GM12872 (cell line): ENCODE measurements at regions not wholly inside any gene's neighbourhood (a gene's known extent, or its start where the extent isn't known, plus 50 kb on each side); places are given as distances from the start of the nearest gene placed in this dataset.

ENCODE experiments used
- TF ChIP-seq, protein P1 (sequence below): IDR thresholded peaks from 3 replicates; pipeline ENCODE4 v1.5.1; 2011; ENCODE audit warnings: low read depth, mild to moderate bottlenecking, low read length, moderate library complexity; ENCODE audit not compliant: insufficient read depth

DNA sequence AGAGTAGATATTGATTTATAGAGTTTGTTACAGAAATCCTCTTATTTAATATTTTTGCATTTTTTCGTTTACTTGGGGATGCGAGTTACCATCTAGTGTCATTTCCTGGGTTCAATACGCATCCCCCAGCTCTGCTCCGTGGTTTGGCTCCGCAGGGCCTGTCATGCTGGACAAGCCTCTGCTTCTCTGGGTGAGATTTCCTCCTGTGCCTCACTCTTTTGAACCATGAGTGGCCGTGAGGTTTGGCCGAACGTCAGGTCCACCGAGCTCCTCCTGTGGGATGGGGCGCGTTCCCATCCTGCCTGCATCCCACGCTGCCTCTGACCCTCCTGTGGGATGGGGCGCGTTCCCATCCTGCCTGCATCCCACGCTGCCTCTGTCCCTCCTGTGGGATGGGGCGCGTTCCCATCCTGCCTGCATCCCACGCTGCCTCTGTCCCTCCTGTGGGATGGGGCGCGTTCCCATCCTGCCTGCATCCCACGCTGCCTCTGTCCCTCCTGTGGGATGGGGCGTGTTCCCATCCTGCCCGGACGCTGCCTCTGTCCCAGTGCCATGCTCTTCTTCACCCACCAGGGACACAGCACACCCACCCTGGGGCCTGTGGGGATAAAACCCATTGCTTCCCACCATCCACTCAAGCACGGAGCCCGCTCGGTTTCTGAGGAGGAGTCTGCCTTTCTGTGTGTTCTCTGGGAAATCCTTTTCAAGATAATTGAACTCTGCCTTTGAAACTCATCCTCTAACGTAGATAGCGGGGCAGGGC is 506.8 kb downstream of the BRD1 start:
- TF ChIP-seq, protein P1, sequence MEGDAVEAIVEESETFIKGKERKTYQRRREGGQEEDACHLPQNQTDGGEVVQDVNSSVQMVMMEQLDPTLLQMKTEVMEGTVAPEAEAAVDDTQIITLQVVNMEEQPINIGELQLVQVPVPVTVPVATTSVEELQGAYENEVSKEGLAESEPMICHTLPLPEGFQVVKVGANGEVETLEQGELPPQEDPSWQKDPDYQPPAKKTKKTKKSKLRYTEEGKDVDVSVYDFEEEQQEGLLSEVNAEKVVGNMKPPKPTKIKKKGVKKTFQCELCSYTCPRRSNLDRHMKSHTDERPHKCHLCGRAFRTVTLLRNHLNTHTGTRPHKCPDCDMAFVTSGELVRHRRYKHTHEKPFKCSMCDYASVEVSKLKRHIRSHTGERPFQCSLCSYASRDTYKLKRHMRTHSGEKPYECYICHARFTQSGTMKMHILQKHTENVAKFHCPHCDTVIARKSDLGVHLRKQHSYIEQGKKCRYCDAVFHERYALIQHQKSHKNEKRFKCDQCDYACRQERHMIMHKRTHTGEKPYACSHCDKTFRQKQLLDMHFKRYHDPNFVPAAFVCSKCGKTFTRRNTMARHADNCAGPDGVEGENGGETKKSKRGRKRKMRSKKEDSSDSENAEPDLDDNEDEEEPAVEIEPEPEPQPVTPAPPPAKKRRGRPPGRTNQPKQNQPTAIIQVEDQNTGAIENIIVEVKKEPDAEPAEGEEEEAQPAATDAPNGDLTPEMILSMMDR, result no peak

DNA sequence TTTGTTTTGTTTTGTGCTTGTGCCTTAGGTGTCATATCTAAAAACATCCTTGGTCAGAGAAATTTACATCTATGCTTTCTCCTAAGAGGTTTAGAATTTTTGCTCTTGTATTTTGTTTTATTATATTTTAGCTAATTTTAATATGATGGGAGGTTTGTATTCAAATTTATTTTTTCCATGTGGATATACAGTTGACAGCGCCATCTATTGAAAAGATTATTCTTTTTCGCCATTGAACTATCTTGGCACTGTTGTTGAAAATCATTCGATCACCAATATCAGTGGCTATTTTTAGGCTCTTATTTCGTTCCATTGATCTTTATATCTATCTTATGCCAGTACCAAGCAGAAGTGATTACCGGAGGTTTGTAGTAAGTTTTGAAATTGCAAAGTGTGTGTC is 510.3 kb downstream of the BRD1 start:
- TF ChIP-seq, protein P1, result no peak

DNA sequence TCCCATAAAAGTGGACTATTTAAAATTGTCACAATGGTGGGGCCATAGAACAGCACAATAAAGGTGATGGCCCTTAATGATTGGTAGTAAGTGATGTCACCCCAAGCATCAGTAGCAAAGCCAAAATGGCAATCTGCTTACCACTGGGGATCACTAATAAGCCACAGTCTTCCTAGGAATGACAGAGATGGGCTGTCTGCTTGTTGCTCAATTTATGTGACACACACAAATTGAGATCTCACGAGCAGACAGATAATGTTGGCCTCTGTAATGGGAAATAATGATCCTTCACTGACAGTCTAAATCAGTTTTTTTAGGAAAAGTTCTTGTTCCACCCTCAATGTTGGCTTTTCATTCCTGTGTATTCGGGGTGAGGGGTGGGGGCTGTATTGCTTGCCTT is 515.1 kb downstream of the BRD1 start:
- TF ChIP-seq, protein P1, result no peak

DNA sequence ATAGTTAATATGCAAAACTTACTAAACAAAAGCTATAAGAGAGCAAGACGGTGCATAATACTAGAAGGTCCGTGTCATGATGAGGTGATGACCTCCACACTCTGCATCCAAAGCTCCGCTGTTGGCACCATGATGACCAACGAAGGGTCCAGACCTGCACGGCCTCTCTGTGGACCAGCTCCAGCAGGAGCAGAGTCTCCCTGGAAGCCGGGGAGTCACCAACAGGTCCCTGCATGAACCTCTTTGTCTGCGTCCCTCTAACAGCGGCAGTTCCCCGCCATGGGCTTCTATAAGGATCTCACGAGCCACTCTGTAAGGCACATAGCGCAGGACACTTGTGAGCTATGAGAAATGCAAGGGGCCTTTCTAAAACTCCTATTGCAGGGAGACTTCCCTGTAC is 517.3 kb downstream of the BRD1 start:
- TF ChIP-seq, protein P1, result no peak

DNA sequence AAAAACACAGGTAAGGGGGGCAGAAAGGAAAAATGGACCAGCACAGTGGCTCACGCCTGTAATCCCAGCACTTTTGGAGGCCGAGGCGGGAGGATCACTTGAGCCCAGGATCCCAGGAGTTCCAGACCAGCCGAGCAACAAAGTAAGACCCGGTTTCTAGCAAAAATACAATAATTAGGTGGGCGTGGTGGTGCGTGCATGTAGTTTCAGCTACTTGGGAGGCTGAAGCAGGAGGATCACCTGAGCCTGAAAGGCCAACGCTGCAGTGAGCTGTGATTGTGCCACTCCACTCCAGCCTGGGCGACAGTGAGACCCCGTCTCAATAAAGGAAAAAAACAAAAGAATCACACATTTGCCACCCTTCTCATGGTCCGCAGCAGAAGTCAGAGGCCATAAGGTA is 519.4 kb downstream of the BRD1 start:
- TF ChIP-seq, protein P1, result no peak

DNA sequence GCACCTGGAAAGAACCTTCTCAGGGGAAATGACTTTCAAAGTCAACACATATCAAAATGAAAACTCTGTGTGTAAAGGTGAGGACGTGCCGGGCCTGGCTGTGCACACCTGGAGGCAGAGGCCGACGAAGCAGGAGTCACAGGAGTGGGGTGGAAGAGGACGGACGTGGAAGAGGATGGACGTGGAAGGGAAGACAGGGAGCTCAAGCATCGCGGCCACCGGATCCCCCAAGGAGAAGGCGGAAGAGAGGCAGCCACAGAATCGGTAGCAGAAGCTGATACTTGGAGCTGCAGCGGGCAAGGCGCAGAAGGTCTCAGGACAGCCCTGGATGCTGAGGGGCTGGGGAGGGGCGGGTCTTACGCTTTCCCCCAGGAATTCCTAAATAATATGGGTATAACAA is 519.8 kb downstream of the BRD1 start:
- TF ChIP-seq, protein P1, result no peak

DNA sequence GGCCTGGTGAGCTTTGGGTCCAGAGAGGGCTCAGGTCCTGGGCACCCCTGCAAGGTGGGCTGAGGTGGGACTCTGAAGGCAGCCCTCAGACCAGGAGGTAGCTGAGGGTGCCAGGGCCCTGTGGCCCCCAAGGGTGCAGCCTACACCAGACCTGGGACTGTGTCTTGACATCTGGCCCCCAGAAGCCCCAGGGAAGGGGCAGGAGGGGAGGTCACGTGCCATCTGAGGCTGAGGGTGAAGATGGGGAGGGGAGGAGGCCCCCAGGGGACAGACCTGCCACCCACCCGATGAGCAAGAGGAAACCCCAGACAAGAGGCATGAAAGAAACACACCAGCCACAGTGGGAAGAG is 520.2 kb downstream of the BRD1 start:
- TF ChIP-seq, protein P1, result no peak
